ENCODE measurements at regions not wholly inside any gene's neighbourhood (a gene's known extent, or its start where the extent isn't known, plus 50 kb on each side); places are given as distances from the start of the nearest gene placed in this dataset.

- no peak for DNase-seq (ENCODE audit: low read depth)
- no peak overlapping the region for H3K4me3 ChIP-seq (ENCODE audit: low read depth, low read length)
- TF ChIP-seq CTCF (IDR thresholded peaks at IDR 0.05; ENCODE audit: low read depth, low read length, missing control alignments): no peak
Observed at GRCh38 chr13:99693351-99693750, 192.1 kb downstream of the TM9SF2 start.

- H3K4me3 ChIP-seq (ENCODE audit: low read depth, low read length): no peak overlapping the region
- DNase-seq (ENCODE audit: low read depth): no peak
Observed at GRCh38 chr13:99692854-99693253, 191.6 kb downstream of the TM9SF2 start.

DNA sequence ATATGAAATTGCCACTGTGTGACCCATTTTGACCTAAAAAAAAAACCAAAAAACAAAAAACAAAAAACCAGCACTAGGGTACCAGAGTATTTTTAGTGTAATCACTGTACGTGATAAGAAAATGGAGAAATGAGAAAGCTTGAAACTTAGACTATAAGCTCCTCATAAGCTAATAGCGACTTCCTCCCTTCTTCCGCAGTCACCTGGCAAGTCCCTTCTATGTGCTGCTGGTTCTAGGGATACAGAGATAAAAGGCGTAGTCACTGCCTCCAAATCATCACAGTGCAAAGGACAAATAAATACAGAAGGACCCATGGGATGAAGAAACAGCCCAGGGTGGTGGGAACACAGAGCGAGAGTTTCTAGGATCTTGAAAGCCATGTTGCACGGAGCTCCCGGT is 190.3 kb downstream of the TM9SF2 start:
- H3K4me3 ChIP-seq (ENCODE audit: low read depth, low read length): peak overlapping the region; percentile 41; the same call in 1 of the 2 replicates
- peak; percentile 15 for DNase-seq (ENCODE audit: low read depth)
- no peak for TF ChIP-seq CTCF (IDR thresholded peaks at IDR 0.05; ENCODE audit: low read depth, low read length, missing control alignments)

More at GRCh38 chr13:99692854-99693253, 191.6 kb downstream of the TM9SF2 start:
- no peak for TF ChIP-seq CTCF (IDR thresholded peaks at IDR 0.05; ENCODE audit: low read depth, low read length, missing control alignments)

DNA sequence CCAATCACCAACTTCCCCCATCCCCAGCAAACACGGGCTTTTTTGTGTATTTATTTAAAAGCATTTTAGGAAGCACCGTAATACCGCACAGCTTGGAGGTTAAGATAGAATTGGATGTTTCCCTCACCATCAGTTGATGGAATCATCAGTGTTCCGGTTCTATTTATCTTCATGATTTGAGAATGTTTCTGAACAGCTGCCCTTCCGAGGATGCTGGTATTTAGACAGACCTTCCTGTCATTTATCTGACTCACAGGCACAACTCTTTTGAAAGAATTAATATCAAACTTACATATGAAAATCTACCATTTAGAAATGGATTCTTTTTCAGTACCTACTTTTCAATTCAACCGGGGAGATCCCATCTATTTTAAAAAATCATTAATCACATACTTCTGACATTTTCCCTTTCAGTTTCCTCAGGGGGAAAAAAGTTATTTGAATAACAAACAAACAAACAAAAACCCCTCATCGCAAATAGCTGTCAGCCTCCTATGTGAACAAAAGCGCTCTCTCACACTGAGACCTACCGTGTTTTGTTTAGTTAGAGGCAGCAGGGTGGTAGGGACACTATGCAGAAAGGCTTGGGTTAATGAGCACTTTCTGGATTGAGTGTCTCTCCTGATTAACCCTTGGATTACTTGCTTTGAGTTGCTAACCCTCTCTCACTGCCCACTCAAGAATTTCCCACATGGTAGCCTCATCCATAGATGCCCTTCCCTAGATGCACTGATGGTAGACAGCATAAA is 189.3 kb downstream of the TM9SF2 start:
- DNase-seq (ENCODE audit: low read depth): no peak
- no peak for TF ChIP-seq CTCF (IDR thresholded peaks at IDR 0.05; ENCODE audit: low read depth, low read length, missing control alignments)
- H3K4me3 ChIP-seq (ENCODE audit: low read depth, low read length): peak overlapping the region; percentile 33; the same call in 1 of the 2 replicates

GRCh38 chr13:99689955-99690354 is 188.7 kb downstream of the TM9SF2 start:
- no peak for TF ChIP-seq CTCF (IDR thresholded peaks at IDR 0.05; ENCODE audit: low read depth, low read length, missing control alignments)
- peak overlapping the region; percentile 17; the same call in 1 of the 2 replicates for H3K4me3 ChIP-seq (ENCODE audit: low read depth, low read length)

DNA sequence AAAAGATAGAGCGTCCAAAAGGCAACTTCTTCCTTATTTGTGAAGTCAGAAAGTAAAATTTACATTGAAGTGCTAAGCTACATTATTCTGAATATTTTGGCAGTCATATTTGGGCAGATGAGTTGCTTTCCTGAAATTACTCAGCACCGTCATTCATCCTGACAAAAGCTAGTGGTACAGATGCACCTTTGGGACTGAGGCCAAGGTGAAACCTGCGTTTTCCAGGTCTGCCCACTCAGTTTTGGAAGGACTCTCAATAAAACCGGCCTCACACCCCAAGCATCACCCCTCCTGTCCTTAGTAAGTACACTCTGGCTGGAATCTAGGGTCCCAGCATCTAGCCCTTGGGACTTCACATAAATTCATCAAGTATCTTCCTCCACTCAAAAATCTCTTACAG is 187.5 kb downstream of the TM9SF2 start:
- no peak overlapping the region for H3K4me3 ChIP-seq (ENCODE audit: low read depth, low read length)
- no peak for TF ChIP-seq CTCF (IDR thresholded peaks at IDR 0.05; ENCODE audit: low read depth, low read length, missing control alignments)
- DNase-seq (ENCODE audit: low read depth): no peak

More at GRCh38 chr13:99689955-99690354, 188.7 kb downstream of the TM9SF2 start:
- DNase-seq (ENCODE audit: low read depth): no peak
